Body of pancreas (tissue), 4 donors: ENCODE measurements at regions not wholly inside any gene's neighbourhood (a gene's known extent, or its start where the extent isn't known, plus 50 kb on each side); places are given as distances from the start of the nearest gene placed in this dataset.

ENCODE experiments used
- POLR2A ChIP-seq, 3 donors: fragments of 450-650 bp; IDR thresholded peaks; one replicate each; pipeline ENCODE4 v1.6.1; 2016; ENCODE audit warnings: antibody characterized with exemption in 3 of 3, mild to moderate bottlenecking in 2 of 3
- TF ChIP-seq, protein P1 (sequence below), 7 experiments: fragments of 450-650 bp in 4 of 7; fragments of 200-600 bp in 3 of 7; sonication (generic) in 3 of 7; IDR thresholded peaks; one replicate each; pipeline ENCODE4 v1.5.1; 2016 to 2019; ENCODE audit warnings: antibody characterized with exemption in 7 of 7

GRCh38 chr7:152949790-152950189 lies 190.2 kb downstream of the ACTR3B start:
- TF ChIP-seq, protein P1, sequence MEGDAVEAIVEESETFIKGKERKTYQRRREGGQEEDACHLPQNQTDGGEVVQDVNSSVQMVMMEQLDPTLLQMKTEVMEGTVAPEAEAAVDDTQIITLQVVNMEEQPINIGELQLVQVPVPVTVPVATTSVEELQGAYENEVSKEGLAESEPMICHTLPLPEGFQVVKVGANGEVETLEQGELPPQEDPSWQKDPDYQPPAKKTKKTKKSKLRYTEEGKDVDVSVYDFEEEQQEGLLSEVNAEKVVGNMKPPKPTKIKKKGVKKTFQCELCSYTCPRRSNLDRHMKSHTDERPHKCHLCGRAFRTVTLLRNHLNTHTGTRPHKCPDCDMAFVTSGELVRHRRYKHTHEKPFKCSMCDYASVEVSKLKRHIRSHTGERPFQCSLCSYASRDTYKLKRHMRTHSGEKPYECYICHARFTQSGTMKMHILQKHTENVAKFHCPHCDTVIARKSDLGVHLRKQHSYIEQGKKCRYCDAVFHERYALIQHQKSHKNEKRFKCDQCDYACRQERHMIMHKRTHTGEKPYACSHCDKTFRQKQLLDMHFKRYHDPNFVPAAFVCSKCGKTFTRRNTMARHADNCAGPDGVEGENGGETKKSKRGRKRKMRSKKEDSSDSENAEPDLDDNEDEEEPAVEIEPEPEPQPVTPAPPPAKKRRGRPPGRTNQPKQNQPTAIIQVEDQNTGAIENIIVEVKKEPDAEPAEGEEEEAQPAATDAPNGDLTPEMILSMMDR (IDR thresholded peaks at IDR 0.05) = no peak
- no peak for TF ChIP-seq POLR2A (IDR thresholded peaks at IDR 0.05)
